ENCODE measurements at regions not wholly inside any gene's neighbourhood (a gene's known extent, or its start where the extent isn't known, plus 50 kb on each side); places are given as distances from the start of the nearest gene placed in this dataset.

- no peaks in the 10 kb centered on the region for H3K4me1 ChIP-seq (ENCODE audit: control insufficient read depth in 1 of 2, insufficient read depth in 2 of 2, low read length in 2 of 2)
- no peak overlapping the region for H3K4me2 ChIP-seq (ENCODE audit: low read length)
- H3K36me3 ChIP-seq (ENCODE audit: control insufficient read depth in 1 of 2, insufficient read depth in 2 of 2, low read length in 2 of 2) = no peaks in the 10 kb centered on the region
- no peaks in the 10 kb centered on the region for H3K79me2 ChIP-seq (ENCODE audit: control insufficient read depth, insufficient read depth, low read length, poor library complexity)
- H2AFZ ChIP-seq (ENCODE audit: insufficient read depth, low read length, poor library complexity) = no peak overlapping the region
- no peak overlapping the region for H3K23ac ChIP-seq (ENCODE audit: low read length)
- H3K18ac ChIP-seq (ENCODE audit: low read length) = no peak overlapping the region
- no peak overlapping the region for H2AK5ac ChIP-seq (ENCODE audit: low read length)
- no peak overlapping the region for H2BK12ac ChIP-seq (ENCODE audit: low read length)
- H3K27me3 ChIP-seq (ENCODE audit: insufficient read depth, low read length) = no peaks in the 10 kb centered on the region
- no peak overlapping the region for H4K12ac ChIP-seq (ENCODE audit: low read depth, low read length)
- H3K14ac ChIP-seq (ENCODE audit: low read length) = no peak overlapping the region
- no peaks in the 10 kb centered on the region for H3K79me1 ChIP-seq (ENCODE audit: low read length)
- H2BK5ac ChIP-seq (ENCODE audit: low read depth, low read length, poor library complexity) = no peak overlapping the region
- H3K9me3 ChIP-seq (ENCODE audit: insufficient read depth, low read depth, low read length) = no peaks in the 10 kb centered on the region
- no peak overlapping the region for H3K4ac ChIP-seq (ENCODE audit: low read depth, low read length)
- no peak overlapping the region for H4K91ac ChIP-seq (ENCODE audit: low read depth, low read length)
- DNase-seq = no peak
- H3K27ac ChIP-seq (ENCODE audit: low read depth, low read length) = no peak overlapping the region
- no peak overlapping the region for H3K4me3 ChIP-seq (ENCODE audit: low read depth, low read length)
- no peak overlapping the region for H3K9ac ChIP-seq (ENCODE audit: low read length)
- H2BK120ac ChIP-seq (ENCODE audit: insufficient read depth, low read length, poor library complexity) = no peak overlapping the region
- H4K8ac ChIP-seq (ENCODE audit: low read depth, low read length) = no peak overlapping the region
These were observed 1750.6 kb upstream of the CDH9 start for GRCh38 chr5:28788954-28789353.

GRCh38 chr5:28780083-28780692 lies 1741.8 kb upstream of the CDH9 start:
- no peak overlapping the region for H2BK120ac ChIP-seq (ENCODE audit: insufficient read depth, low read length, poor library complexity)

GRCh38 chr5:28779161-28779754 lies 1740.9 kb upstream of the CDH9 start:
- Histone ChIP-seq H3K18ac (ENCODE audit: low read length) (no peak overlapping the region), H4K12ac (ENCODE audit: low read depth, low read length) (no peak overlapping the region), H3K23ac (ENCODE audit: low read length) (no peak overlapping the region), H4K91ac (ENCODE audit: low read depth, low read length) (no peak overlapping the region), H3K14ac (ENCODE audit: low read length) (no peak overlapping the region), H4K8ac (ENCODE audit: low read depth, low read length) (no peak overlapping the region), H3K4ac (ENCODE audit: low read depth, low read length) (no peak overlapping the region), H2BK120ac (ENCODE audit: insufficient read depth, low read length, poor library complexity) (no peak overlapping the region), H3K4me2 (ENCODE audit: low read length) (no peak overlapping the region), H3K9me3 (ENCODE audit: insufficient read depth, low read depth, low read length) (no peaks in the 10 kb centered on the region), H3K9ac (ENCODE audit: low read length) (no peak overlapping the region), H2AK5ac (ENCODE audit: low read length) (no peak overlapping the region), H3K36me3 (ENCODE audit: control insufficient read depth in 1 of 2, insufficient read depth in 2 of 2, low read length in 2 of 2) (no peaks in the 10 kb centered on the region), H3K27ac (ENCODE audit: low read depth, low read length) (no peak overlapping the region), H2AFZ (ENCODE audit: insufficient read depth, low read length, poor library complexity) (no peak overlapping the region), H2BK5ac (ENCODE audit: low read depth, low read length, poor library complexity) (no peak overlapping the region), H3K27me3 (ENCODE audit: insufficient read depth, low read length) (no peaks in the 10 kb centered on the region), H3K4me3 (ENCODE audit: low read depth, low read length) (no peak overlapping the region), H3K4me1 (ENCODE audit: control insufficient read depth in 1 of 2, insufficient read depth in 2 of 2, low read length in 2 of 2) (no peaks in the 10 kb centered on the region), H2BK12ac (ENCODE audit: low read length) (no peak overlapping the region), H3K79me2 (ENCODE audit: control insufficient read depth, insufficient read depth, low read length, poor library complexity) (no peaks in the 10 kb centered on the region), H3K79me1 (ENCODE audit: low read length) (no peaks in the 10 kb centered on the region)
- no peak for DNase-seq

More at GRCh38 chr5:28780083-28780692, 1741.8 kb upstream of the CDH9 start:
- H3K23ac ChIP-seq (ENCODE audit: low read length) = no peak overlapping the region
- no CpG with 5 or more reads among the region's 1 CpG for WGBS (ENCODE audit: extremely low coverage, insufficient coverage, insufficient read length)
- no peaks in the 10 kb centered on the region for H3K4me1 ChIP-seq (ENCODE audit: control insufficient read depth in 1 of 2, insufficient read depth in 2 of 2, low read length in 2 of 2)
- no peak overlapping the region for H3K9ac ChIP-seq (ENCODE audit: low read length)
- H3K18ac ChIP-seq (ENCODE audit: low read length) = no peak overlapping the region
- no peak overlapping the region for H2BK5ac ChIP-seq (ENCODE audit: low read depth, low read length, poor library complexity)
- H2BK12ac ChIP-seq (ENCODE audit: low read length) = no peak overlapping the region
- H4K8ac ChIP-seq (ENCODE audit: low read depth, low read length) = no peak overlapping the region
- H4K91ac ChIP-seq (ENCODE audit: low read depth, low read length) = no peak overlapping the region
- H3K4me2 ChIP-seq (ENCODE audit: low read length) = no peak overlapping the region
- H3K4me3 ChIP-seq (ENCODE audit: low read depth, low read length) = no peak overlapping the region
- H3K27me3 ChIP-seq (ENCODE audit: insufficient read depth, low read length) = no peaks in the 10 kb centered on the region
- no peaks in the 10 kb centered on the region for H3K79me2 ChIP-seq (ENCODE audit: control insufficient read depth, insufficient read depth, low read length, poor library complexity)
- H3K9me3 ChIP-seq (ENCODE audit: insufficient read depth, low read depth, low read length) = no peaks in the 10 kb centered on the region
- H3K27ac ChIP-seq (ENCODE audit: low read depth, low read length) = no peak overlapping the region
- no peak overlapping the region for H2AFZ ChIP-seq (ENCODE audit: insufficient read depth, low read length, poor library complexity)
- H2AK5ac ChIP-seq (ENCODE audit: low read length) = no peak overlapping the region
- no peaks in the 10 kb centered on the region for H3K36me3 ChIP-seq (ENCODE audit: control insufficient read depth in 1 of 2, insufficient read depth in 2 of 2, low read length in 2 of 2)
- H3K79me1 ChIP-seq (ENCODE audit: low read length) = no peaks in the 10 kb centered on the region
- no peak overlapping the region for H3K14ac ChIP-seq (ENCODE audit: low read length)
- no peak for DNase-seq
- H4K12ac ChIP-seq (ENCODE audit: low read depth, low read length) = no peak overlapping the region
- H3K4ac ChIP-seq (ENCODE audit: low read depth, low read length) = no peak overlapping the region

- H3K79me2 ChIP-seq (ENCODE audit: control insufficient read depth, insufficient read depth, low read length, poor library complexity) = no peaks in the 10 kb centered on the region
- H3K9me3 ChIP-seq (ENCODE audit: insufficient read depth, low read depth, low read length) = no peaks in the 10 kb centered on the region
- no CpG with 5 or more reads among the region's 4 CpGs for WGBS (ENCODE audit: extremely low coverage, insufficient coverage, insufficient read length)
- H3K14ac ChIP-seq (ENCODE audit: low read length) = no peak overlapping the region
- H3K4me1 ChIP-seq (ENCODE audit: control insufficient read depth in 1 of 2, insufficient read depth in 2 of 2, low read length in 2 of 2) = no peaks in the 10 kb centered on the region
- no peak overlapping the region for H3K23ac ChIP-seq (ENCODE audit: low read length)
- H3K4me3 ChIP-seq (ENCODE audit: low read depth, low read length) = no peak overlapping the region
- H3K27me3 ChIP-seq (ENCODE audit: insufficient read depth, low read length) = no peaks in the 10 kb centered on the region
- H2AFZ ChIP-seq (ENCODE audit: insufficient read depth, low read length, poor library complexity) = no peak overlapping the region
- no peaks in the 10 kb centered on the region for H3K79me1 ChIP-seq (ENCODE audit: low read length)
- H4K91ac ChIP-seq (ENCODE audit: low read depth, low read length) = no peak overlapping the region
- no peak overlapping the region for H2BK120ac ChIP-seq (ENCODE audit: insufficient read depth, low read length, poor library complexity)
- no peak overlapping the region for H3K4ac ChIP-seq (ENCODE audit: low read depth, low read length)
- H4K12ac ChIP-seq (ENCODE audit: low read depth, low read length) = no peak overlapping the region
- H4K8ac ChIP-seq (ENCODE audit: low read depth, low read length) = no peak overlapping the region
- no peak overlapping the region for H3K4me2 ChIP-seq (ENCODE audit: low read length)
- no peaks in the 10 kb centered on the region for H3K36me3 ChIP-seq (ENCODE audit: control insufficient read depth in 1 of 2, insufficient read depth in 2 of 2, low read length in 2 of 2)
- DNase-seq = no peak
- H2BK12ac ChIP-seq (ENCODE audit: low read length) = no peak overlapping the region
- no peak overlapping the region for H3K18ac ChIP-seq (ENCODE audit: low read length)
- H2AK5ac ChIP-seq (ENCODE audit: low read length) = no peak overlapping the region
- H3K9ac ChIP-seq (ENCODE audit: low read length) = no peak overlapping the region
- no peak overlapping the region for H2BK5ac ChIP-seq (ENCODE audit: low read depth, low read length, poor library complexity)
- H3K27ac ChIP-seq (ENCODE audit: low read depth, low read length) = no peak overlapping the region
These were observed 1731.9 kb upstream of the CDH9 start for GRCh38 chr5:28770307-28770706.
